HUES64 (cell line): ENCODE measurements at regions not wholly inside any gene's neighbourhood (a gene's known extent, or its start where the extent isn't known, plus 50 kb on each side); places are given as distances from the start of the nearest gene placed in this dataset.
"Not testable (repeated sequence)": the region's sequence is repeated elsewhere in the genome, so short reads cannot be mapped to it uniquely, and the experiment has no call there.

Experiments used
- H3K27ac ChIP-seq: 2 replicates; pipeline ENCODE4 v1.7.0; 2013; ENCODE audit warnings: low read depth, low read length, inconsistent platforms
- H3K27me3 ChIP-seq: 2 replicates; pipeline ENCODE4 v1.6.1; 2013; ENCODE audit warnings: mild to moderate bottlenecking, low read length; ENCODE audit not compliant: insufficient read depth
- H3K36me3 ChIP-seq: 2 replicates; pipeline ENCODE4 v1.6.1; 2013; ENCODE audit warnings: mild to moderate bottlenecking, low read length; ENCODE audit not compliant: insufficient read depth
- H3K4me1 ChIP-seq: 2 replicates; pipeline ENCODE4 v1.6.1; 2013; ENCODE audit warnings: mild to moderate bottlenecking, low read length, moderate library complexity; ENCODE audit not compliant: insufficient read depth
- H3K4me3 ChIP-seq: 2 replicates; pipeline ENCODE4 v1.5.1; 2013; ENCODE audit warnings: mild to moderate bottlenecking, low read length, moderate library complexity
- H3K9ac ChIP-seq: 2 replicates; pipeline ENCODE4 v1.6.1; 2013; ENCODE audit warnings: mild to moderate bottlenecking, low read depth, low read length
- H3K9me3 ChIP-seq: 2 replicates; pipeline ENCODE4 v1.6.1; 2013; ENCODE audit warnings: low read depth, low read length; ENCODE audit not compliant: insufficient read depth
- WGBS: fragments of 150-250, 120-280 bp; methylation state at CpG from one replicate; pipeline ENCODE4 v1.1.7; 2013; ENCODE audit warnings: missing lambda C conversion rate; 5-methylcytosine and 5-hydroxymethylcytosine counted together

DNA sequence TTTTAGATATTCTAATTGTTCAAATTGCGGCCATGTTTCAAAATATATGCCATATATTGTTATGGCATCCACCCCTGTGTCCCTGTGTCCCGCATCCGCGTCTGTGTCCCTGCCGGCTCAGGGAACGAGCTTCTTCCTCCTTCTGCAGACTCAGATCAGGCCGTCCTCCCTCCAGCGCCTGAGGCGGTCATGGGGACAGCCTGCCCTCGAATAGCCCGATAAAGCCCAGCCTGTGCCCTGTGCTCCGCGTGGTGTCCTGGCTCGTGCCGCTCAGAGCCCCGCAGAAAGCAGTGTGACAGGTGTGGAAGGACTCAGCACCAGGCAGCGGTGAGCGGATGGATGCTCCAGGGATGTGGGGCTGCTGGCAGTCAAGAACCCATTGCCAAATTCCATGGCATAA, 663.4 kb upstream of the DEFB115 start:
- Histone ChIP-seq H3K27ac (no peak overlapping the region), H3K4me1 (no peaks in the 10 kb centered on the region), H3K9ac (no peak overlapping the region), H3K36me3 (no peaks in the 10 kb centered on the region), H3K27me3 (no peaks in the 10 kb centered on the region), H3K9me3 (peaks cover 12% of the 10 kb centered on the region; the same call in 1 of the 2 replicates), H3K4me3 (no peak overlapping the region)
- 92% methylated on average over 18 of the region's 18 CpGs for WGBS

- Histone ChIP-seq H3K4me1 (no peaks in the 10 kb centered on the region), H3K4me3 (no peak overlapping the region), H3K36me3 (no peaks in the 10 kb centered on the region), H3K9ac (no peak overlapping the region), H3K9me3 (peaks cover 12% of the 10 kb centered on the region; the same call in 1 of the 2 replicates), H3K27ac (no peak overlapping the region), H3K27me3 (no peaks in the 10 kb centered on the region)
- WGBS: 91% methylated on average over 3 of the region's 3 CpGs
Observed at GRCh38 chr20:30595698-30596097, 661.8 kb upstream of the DEFB115 start.

- peaks cover 20% of the 10 kb centered on the region; the same call in 1 of the 2 replicates for H3K9me3 ChIP-seq
- not testable (repeated sequence) for H3K27ac ChIP-seq
- WGBS: 72% methylated on average over 2 of the region's 2 CpGs
Observed at GRCh38 chr20:30597429-30597828, 660.0 kb upstream of the DEFB115 start.

DNA sequence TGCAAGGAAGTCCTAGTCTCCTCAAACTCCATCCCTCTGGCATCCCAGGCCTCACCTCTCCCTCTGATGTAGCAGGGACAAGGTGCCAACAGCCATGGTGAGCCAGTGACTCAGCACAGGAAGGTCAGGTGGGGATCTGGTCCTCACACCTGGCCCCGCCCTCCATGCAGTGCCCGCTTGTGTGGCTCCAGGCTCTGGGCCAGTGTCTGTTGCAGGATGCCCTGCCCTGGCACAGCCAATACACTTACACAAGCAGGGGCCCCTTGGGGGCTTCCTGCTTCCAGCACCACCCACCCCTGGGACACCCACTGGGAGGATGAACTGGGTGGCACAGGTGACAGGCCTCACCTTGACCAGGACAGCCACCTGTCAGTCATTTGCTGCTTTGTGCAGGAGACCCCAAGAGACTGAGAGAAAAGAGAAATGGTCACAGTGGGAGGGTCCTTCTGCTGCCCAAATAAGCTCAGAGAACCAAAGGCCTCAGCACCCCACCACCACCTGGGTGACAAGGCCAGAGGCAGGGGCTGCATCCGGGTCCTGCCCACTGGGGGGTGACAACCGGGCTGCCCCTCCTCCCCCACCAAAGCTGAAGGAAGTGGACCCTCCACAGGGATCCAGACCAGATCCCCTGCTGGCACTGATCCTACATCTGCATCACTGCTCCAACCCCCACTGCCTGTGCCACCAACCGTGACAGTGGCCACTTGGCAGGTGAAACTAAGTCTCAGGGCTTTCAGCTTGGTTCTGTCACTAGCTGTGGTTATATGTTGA, 658.8 kb upstream of the DEFB115 start:
- H3K9ac ChIP-seq: no peak overlapping the region
- peaks cover 23% of the 10 kb centered on the region; the same call in 1 of the 2 replicates for H3K9me3 ChIP-seq
- no peaks in the 10 kb centered on the region for H3K4me1 ChIP-seq
- no peak overlapping the region for H3K4me3 ChIP-seq
- WGBS: 86% methylated on average over 5 of the region's 5 CpGs
- no peak overlapping the region for H3K27ac ChIP-seq
- H3K36me3 ChIP-seq: no peaks in the 10 kb centered on the region
- no peaks in the 10 kb centered on the region for H3K27me3 ChIP-seq

More at GRCh38 chr20:30597429-30597828, 660.0 kb upstream of the DEFB115 start:
- not testable (repeated sequence) for H3K36me3 ChIP-seq, H3K4me1 ChIP-seq, H3K27me3 ChIP-seq, H3K9ac ChIP-seq, H3K4me3 ChIP-seq

GRCh38 chr20:30599990-30600389, 657.5 kb upstream of the DEFB115 start:
- no peaks in the 10 kb centered on the region for H3K4me1 ChIP-seq
- no peak overlapping the region for H3K27ac ChIP-seq
- H3K9ac ChIP-seq: no peak overlapping the region
- WGBS: 83% methylated on average over 2 of the region's 2 CpGs
- H3K36me3 ChIP-seq: no peaks in the 10 kb centered on the region
- H3K9me3 ChIP-seq: peaks cover 28% of the 10 kb centered on the region; the same call in 1 of the 2 replicates
- no peaks in the 10 kb centered on the region for H3K27me3 ChIP-seq
- H3K4me3 ChIP-seq: no peak overlapping the region

DNA sequence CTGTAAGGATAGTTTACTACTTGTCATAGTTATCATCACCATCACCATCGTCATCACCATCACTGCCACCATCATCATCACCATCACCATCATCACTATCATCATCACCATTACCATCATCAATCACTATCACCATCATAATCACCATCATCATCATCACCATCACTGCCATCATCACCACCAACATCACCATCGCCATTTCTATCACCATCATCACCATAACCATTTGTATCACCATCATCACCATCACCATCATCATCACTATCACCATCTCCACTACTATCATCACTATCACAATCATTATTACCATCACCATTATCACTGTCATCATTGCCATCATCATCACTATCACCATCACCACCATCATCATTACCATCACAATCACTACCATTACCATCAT, 655.5 kb upstream of the DEFB115 start:
- no peaks in the 10 kb centered on the region for H3K4me1 ChIP-seq
- H3K27me3 ChIP-seq: no peaks in the 10 kb centered on the region
- 81% methylated on average over 2 of the region's 2 CpGs for WGBS
- H3K4me3 ChIP-seq: no peak overlapping the region
- H3K36me3 ChIP-seq: no peaks in the 10 kb centered on the region
- H3K9me3 ChIP-seq: peaks cover 39% of the 10 kb centered on the region
- no peak overlapping the region for H3K9ac ChIP-seq
- H3K27ac ChIP-seq: no peak overlapping the region

GRCh38 chr20:30602424-30602823, 655.0 kb upstream of the DEFB115 start:
- Histone ChIP-seq H3K27me3 (no peaks in the 10 kb centered on the region), H3K9ac (no peak overlapping the region), H3K4me1 (no peaks in the 10 kb centered on the region), H3K4me3 (no peak overlapping the region), H3K27ac (no peak overlapping the region), H3K9me3 (peaks cover 41% of the 10 kb centered on the region), H3K36me3 (no peaks in the 10 kb centered on the region)
- 74% methylated on average over 3 of the region's 3 CpGs for WGBS

GRCh38 chr20:30606990-30607389, 650.5 kb upstream of the DEFB115 start:
- H3K36me3 ChIP-seq: no peaks in the 10 kb centered on the region
- 100% methylated on average over 2 of the region's 4 CpGs for WGBS
- H3K4me3 ChIP-seq: no peak overlapping the region
- no peaks in the 10 kb centered on the region for H3K27me3 ChIP-seq
- no peak overlapping the region for H3K9ac ChIP-seq
- no peak overlapping the region for H3K27ac ChIP-seq
- H3K4me1 ChIP-seq: no peaks in the 10 kb centered on the region
- peaks cover 40% of the 10 kb centered on the region for H3K9me3 ChIP-seq

DNA sequence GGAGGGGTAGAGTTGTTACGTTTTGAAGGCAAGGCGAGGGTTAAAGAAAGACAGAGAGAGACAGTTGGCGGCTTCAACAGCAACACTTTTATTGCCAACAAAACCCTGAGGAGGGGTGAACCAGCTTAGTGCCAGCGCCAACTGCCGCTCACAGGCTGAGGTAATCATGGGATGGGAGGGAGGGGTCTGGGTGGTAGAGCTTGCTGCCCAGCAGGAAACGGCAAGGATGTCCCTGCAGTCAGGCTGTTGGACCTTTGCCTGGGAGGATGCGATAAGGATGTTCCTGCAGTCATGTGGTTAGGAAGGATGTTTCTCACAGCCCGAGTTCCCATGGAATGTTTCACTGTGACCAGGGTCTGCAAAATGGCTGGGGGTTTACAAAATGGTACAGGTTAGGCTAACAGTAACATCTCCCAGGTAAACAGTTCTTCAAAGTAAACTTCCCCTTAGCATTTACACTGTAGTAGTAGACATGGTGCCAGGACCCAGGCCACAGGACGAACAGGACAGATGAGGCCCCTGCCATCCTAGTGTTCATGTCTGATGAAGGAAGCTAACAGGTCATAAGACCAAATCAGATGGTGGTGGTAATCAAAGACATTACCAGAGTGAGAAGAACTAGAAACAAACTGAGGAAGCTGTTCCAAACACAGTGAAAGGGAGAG, 647.3 kb upstream of the DEFB115 start:
- WGBS: 85% methylated on average over 9 of the region's 9 CpGs

DNA sequence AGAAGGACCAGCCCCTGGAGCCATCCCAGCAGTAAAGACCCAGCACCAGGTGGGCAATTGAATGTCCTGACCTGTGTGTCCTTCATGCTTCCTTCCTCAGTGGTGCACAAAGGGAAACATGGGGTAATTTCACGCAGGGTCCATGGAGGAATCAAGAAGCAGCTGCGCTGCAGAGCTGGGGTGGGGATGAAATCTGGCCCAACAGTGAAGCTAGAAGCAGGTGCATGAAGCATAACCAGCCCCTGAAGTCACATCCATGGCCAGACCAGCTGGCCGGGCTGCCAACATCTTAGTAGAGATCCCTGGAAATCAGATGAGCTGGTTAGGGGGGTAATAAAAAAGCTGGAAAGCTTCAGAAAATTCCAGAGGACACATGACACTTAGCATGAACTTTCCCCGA, 646.7 kb upstream of the DEFB115 start:
- Histone ChIP-seq H3K9me3 (peaks cover 24% of the 10 kb centered on the region), H3K4me3 (no peak overlapping the region), H3K4me1 (no peaks in the 10 kb centered on the region), H3K9ac (no peak overlapping the region), H3K36me3 (no peaks in the 10 kb centered on the region), H3K27me3 (no peaks in the 10 kb centered on the region), H3K27ac (no peak overlapping the region)
- WGBS: 89% methylated on average over 4 of the region's 4 CpGs

More for the DNA sequence above, 647.3 kb upstream of the DEFB115 start:
- H3K36me3 ChIP-seq: no peaks in the 10 kb centered on the region
- peaks cover 29% of the 10 kb centered on the region for H3K9me3 ChIP-seq
- H3K4me3 ChIP-seq: no peak overlapping the region
- no peaks in the 10 kb centered on the region for H3K27me3 ChIP-seq
- no peak overlapping the region for H3K9ac ChIP-seq
- H3K27ac ChIP-seq: no peak overlapping the region
- no peaks in the 10 kb centered on the region for H3K4me1 ChIP-seq

DNA sequence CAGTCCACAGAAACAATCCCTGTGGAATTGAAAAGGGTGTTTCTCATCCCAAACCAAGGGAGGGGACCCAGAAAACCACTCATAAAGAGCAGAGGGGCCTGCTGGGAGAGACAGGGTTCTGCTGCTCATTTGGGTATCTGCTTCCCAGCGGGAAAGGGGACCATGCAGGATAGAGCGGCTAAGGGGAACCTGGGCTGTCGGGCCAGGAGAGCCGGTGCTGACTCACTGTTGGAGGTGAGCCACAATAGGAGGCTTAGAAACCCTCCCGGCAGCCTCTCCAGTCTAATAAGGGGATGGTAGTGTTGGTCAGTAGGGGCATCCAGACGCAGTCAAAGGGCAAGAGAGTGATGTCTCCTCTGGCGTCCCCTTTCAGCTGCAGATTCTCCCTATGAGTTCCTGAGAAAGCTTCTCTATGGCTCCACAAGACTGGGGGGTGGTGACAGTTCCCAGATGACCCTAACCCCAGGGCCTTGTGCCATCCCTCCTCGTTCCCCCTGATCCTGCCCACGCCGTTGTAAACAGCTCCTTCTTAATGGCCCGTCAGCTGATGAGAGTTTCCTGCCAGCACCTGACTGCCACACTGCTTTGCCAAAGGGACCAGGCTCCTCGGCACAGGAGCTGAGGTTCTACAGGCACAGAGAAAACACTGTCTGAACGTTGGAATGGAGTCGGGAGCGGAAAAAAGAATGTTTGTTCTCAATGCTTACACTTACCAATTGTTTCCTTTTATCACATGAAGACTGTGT, 646.1 kb upstream of the DEFB115 start:
- Histone ChIP-seq H3K36me3 (no peaks in the 10 kb centered on the region), H3K9ac (no peak overlapping the region), H3K9me3 (peaks cover 22% of the 10 kb centered on the region), H3K4me1 (no peaks in the 10 kb centered on the region), H3K27me3 (no peaks in the 10 kb centered on the region), H3K4me3 (no peak overlapping the region), H3K27ac (no peak overlapping the region)
- 80% methylated on average over 15 of the region's 15 CpGs for WGBS
